ENCODE measurements at regions not wholly inside any gene's neighbourhood (a gene's known extent, or its start where the extent isn't known, plus 50 kb on each side); places are given as distances from the start of the nearest gene placed in this dataset.

DNA sequence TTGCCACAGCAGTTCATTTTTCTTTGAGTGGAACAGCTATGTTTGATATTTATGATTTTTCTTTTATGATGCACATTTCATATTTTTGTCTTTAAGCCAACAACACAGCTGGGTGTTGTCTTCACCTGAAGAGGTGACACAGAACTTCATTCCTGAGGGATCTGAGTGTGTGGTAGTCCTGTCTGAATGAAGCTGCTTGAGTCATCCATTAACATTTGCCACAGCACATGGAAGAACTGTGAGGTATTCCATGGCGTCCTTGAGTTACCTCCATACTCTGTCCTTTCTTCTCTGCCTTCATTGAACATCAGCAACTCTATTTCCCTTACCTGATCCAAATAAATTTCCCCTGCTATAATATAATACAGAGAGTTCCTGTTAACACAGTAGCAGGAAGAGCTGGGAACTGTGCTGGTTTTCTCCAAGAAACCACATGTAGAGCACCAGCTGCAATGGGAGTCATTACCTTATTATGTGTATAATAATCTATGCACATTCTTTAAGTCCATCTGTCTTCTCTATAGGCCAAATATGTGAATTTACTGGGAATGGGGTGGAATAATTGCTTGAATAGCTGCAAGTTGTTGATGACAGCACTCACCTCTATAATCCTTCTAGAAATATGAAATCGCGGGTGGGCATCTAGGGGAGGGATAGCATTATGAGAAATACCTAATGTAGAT is 72.4 kb upstream of the TAC1 start:
- no peak for DNase-seq

GRCh38 chr7:97667359-97667758 is 64.5 kb upstream of the TAC1 start:
- DNase-seq, result no peak

DNA sequence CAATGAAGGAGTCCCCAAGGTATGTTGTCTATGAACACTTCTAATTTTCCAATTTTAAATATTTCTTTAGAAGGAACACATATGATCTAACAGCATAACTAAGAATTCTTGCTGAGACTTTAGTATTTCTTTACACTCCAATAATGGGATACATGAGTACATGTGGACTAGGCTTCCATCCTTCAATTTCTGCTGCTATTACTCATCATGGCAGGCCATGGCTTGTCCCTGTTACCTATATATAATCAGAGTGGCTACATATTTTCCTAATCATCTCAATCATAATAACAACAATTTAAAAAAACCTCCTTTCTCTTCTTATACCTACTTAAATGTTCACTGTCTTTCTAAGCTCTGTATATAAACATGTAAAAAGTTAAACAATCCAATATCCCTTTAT is 60.3 kb upstream of the TAC1 start:
- DNase-seq, result no peak

- DNase-seq, result no peak
Measured at GRCh38 chr7:97680622-97681021, 51.3 kb upstream of the TAC1 start.

Measured in COR-L47 (cell line).